Activated T-helper 2 cell treated with anti-CD3 and anti-CD28 coated beads, Interferon-gamma antibody, Interleukin-2, Interleukin-4, amounts not matched to agents 10 μg/mL and 5 μg/mL and 100 μg/mL, durations not matched to agents 14 hours and 24 hours and 36 hours (primary cell): ENCODE measurements at regions not wholly inside any gene's neighbourhood (a gene's known extent, or its start where the extent isn't known, plus 50 kb on each side); places are given as distances from the start of the nearest gene placed in this dataset.

Source experiments
- DNase-seq: peaks from one replicate; pipeline ENCODE4 v3.0.0; 2021; ENCODE audit warnings: low spot score
- H3K27ac Mint-ChIP-seq: one replicate; pipeline ENCODE4 v1.8.0; 2021; ENCODE audit warnings: mixed read lengths
- H3K27me3 Mint-ChIP-seq: one replicate; pipeline ENCODE4 v1.8.0; 2021; ENCODE audit warnings: low read depth, mixed read lengths
- H3K36me3 Mint-ChIP-seq: one replicate; pipeline ENCODE4 v1.8.0; 2021; ENCODE audit warnings: low read depth, mixed read lengths
- H3K4me1 Mint-ChIP-seq: one replicate; pipeline ENCODE4 v1.8.0; 2021; ENCODE audit warnings: low read depth, mixed read lengths
- H3K4me3 Mint-ChIP-seq: one replicate; pipeline ENCODE4 v1.8.0; 2021; ENCODE audit warnings: low read depth, mild to moderate bottlenecking, moderate library complexity, mixed read lengths
- H3K9me3 Mint-ChIP-seq: one replicate; pipeline ENCODE4 v1.8.0; 2021; ENCODE audit warnings: mixed read lengths
- intact Hi-C: fragments of 100-400 bp; cut with micrococcal nuclease; formaldehyde crosslinking; loops from one replicate; pipeline ENCODE4 v1.15.1; 2023

DNA sequence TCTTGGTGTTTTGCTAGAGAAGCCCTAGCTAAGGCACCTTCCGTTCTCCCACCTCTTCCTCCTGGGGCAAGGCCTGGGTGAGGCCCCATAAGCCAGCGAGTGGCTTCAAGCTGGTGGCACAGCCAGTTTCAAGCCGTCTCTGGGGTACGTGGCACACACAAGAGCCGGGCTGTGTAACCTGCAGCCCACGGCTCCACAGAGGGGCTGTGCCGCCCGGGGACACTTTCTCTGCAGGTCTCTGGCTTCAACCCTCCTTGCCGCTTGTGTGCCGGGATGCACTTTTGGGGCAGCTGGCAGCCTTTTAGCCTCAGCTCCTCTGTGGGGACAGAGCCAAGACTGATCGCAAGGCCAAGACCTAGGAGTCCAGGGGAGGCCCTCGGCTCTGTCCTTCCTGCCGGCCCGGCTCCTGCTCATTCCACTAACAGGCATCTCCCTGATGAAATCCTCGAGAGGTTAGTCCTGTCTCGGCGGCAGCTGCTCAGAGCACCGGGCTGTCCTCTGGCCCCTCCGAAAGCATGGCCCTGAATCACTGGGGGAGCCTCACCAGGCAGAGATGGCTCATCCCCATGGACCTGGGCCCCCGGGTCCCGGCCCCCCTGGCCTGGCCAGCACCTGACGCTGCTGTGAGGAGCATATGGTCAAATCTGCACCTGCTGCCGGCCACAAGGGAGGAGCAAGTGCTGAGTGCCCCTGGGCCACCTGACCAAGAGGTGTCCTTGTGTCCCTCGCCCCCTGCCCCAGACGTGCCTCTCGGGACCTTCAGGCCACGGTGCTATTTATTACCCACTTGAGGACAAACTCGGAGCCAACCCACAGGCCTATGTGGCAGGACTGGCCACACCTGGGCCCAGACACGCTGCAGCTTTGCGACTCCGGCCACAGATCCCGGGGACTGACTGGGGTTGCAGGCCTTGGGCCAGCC lies 98.5 kb downstream of the METRNL start:
- no peaks in the 10 kb centered on the region for H3K9me3 Mint-ChIP-seq
- H3K27me3 Mint-ChIP-seq, result no peaks in the 10 kb centered on the region
- no peak overlapping the region for H3K4me3 Mint-ChIP-seq
- intact Hi-C loops, result no loop called here
- H3K27ac Mint-ChIP-seq, result no peak overlapping the region
- no peaks in the 10 kb centered on the region for H3K36me3 Mint-ChIP-seq
- DNase-seq, result peak; percentile 3
- H3K4me1 Mint-ChIP-seq, result no peaks in the 10 kb centered on the region

DNA sequence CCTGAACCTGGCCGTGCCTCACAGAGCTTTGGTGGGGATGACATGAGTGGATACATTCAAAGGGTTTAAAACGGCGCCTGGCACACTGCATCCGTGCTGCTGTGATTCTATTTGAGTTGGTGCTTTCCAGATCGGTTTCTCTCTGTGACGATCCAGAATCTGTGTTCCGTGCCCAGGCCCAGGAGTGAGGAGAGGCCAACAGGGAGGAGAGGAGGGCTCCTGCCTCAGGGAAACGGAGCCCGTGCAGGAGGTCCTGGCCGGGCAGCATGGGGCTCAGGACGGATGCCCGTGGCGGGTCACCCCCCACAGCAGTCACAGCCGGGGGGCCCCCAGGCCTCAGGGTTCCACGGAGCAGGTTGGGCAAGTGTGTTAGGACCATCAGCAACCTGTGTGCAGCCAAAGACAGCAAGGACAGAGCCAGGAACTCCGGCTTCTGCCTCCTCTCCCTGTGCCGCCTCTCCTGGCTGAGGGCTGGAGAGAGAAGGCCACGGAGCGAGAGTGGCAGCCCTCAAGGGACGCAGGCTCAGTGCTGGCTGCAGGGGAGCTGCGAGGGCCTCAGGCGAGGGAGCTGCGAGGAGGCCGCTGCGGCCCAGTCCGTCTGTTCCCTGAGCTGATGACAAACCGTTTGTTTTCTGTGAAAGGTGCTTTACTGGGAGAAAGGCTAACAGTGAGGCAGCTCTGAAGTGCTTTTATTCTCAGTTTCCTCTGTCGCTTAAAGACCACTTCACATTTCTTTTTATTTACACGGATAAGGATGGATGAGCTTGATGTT lies 99.3 kb downstream of the METRNL start:
- no peak overlapping the region for H3K4me3 Mint-ChIP-seq

DNA sequence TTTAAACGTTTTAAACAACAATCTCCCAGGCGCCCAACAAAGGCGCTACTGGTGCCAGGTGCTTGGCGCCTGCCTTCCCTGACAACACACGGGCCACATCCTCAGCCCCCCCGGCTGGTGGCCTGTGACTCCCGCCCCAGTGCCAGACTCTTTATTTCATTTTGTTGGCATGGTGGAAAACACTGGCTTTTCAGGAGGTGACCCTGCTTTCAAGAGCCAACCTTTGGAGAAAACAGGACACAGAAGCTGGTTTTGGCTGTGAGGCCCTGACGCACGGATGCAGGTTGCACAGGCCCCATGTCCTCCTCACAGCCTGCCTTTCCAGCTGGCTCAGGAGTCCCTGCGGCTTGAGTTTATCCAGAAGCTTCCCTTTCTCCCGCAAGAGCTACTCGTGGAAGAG lies 100.0 kb downstream of the METRNL start:
- Mint-ChIP-seq H3K36me3 (no peaks in the 10 kb centered on the region), H3K27ac (no peak overlapping the region), H3K4me3 (no peak overlapping the region), H3K9me3 (no peaks in the 10 kb centered on the region), H3K27me3 (no peaks in the 10 kb centered on the region), H3K4me1 (no peaks in the 10 kb centered on the region)
- DNase-seq, result peak; percentile 5
- intact Hi-C loops, result no loop called here

More for the DNA sequence above, 99.3 kb downstream of the METRNL start:
- H3K36me3 Mint-ChIP-seq, result no peaks in the 10 kb centered on the region
- no peaks in the 10 kb centered on the region for H3K4me1 Mint-ChIP-seq
- intact Hi-C loops, result no loop called here
- peak; percentile 8 for DNase-seq
- no peak overlapping the region for H3K27ac Mint-ChIP-seq
- no peaks in the 10 kb centered on the region for H3K9me3 Mint-ChIP-seq
- no peaks in the 10 kb centered on the region for H3K27me3 Mint-ChIP-seq

DNA sequence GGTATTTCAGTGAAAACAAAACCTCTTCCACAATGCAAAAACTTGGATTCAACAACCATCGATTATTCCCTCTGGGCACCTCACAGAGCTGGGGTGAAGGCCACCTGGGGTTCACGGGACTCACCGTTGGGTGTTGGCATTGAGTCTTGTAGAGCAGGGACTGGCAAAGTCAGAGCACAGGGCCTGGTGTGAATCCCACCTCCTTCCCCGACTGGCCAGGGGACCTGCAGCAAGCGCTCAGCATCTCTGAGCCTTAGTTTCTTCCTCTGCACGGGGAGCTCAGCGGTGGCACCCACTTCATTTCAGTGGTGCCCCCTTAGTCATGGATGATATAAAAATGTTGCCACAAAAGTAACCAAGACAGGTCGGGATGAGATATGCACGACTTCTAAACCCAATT lies 100.4 kb downstream of the METRNL start:
- Mint-ChIP-seq H3K4me1 (no peaks in the 10 kb centered on the region), H3K4me3 (no peak overlapping the region), H3K27ac (no peak overlapping the region), H3K36me3 (no peaks in the 10 kb centered on the region), H3K27me3 (no peaks in the 10 kb centered on the region), H3K9me3 (no peaks in the 10 kb centered on the region)
- intact Hi-C loops, result no loop called here
- DNase-seq, result peak; percentile 3

DNA sequence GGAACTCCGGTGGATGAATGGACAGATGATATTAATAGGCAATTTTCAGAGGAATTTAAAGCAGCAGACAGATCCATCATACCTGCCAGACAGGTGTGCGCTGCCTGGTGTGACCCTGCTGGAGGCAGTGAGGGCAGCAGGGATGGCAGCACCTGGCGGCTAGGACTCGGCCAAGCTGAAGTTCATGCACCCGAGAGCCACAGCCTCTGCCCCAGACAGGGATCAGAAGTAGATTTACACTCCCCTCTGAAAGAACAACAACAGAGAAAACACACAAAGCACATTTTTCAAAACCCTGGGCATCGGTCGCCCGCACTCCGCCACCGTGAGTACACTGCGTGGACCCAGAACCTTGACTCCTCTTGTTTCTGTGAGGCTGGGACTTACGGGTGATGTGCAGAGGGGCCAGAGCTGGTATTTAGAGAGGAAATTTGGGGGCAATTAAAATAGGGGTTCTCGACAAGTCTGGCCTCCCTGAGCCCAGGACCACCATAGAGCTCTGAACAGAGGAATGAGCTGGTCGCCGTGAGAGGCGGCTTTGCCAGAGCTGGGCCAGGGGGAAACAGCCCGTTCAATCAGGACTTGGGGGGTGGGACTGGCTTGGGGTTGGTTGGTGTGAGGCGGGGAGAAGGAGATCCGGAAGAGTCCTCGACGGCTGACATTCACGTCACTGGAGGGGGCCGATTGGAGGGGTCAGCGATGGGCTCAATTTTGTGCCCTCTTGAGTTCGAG lies 101.0 kb downstream of the METRNL start:
- peak; percentile 6 for DNase-seq
- H3K27ac Mint-ChIP-seq, result no peak overlapping the region
- no peaks in the 10 kb centered on the region for H3K9me3 Mint-ChIP-seq
- no peaks in the 10 kb centered on the region for H3K27me3 Mint-ChIP-seq
- no peaks in the 10 kb centered on the region for H3K36me3 Mint-ChIP-seq
- no peak overlapping the region for H3K4me3 Mint-ChIP-seq
- intact Hi-C loops, result no loop called here
- H3K4me1 Mint-ChIP-seq, result no peaks in the 10 kb centered on the region

DNA sequence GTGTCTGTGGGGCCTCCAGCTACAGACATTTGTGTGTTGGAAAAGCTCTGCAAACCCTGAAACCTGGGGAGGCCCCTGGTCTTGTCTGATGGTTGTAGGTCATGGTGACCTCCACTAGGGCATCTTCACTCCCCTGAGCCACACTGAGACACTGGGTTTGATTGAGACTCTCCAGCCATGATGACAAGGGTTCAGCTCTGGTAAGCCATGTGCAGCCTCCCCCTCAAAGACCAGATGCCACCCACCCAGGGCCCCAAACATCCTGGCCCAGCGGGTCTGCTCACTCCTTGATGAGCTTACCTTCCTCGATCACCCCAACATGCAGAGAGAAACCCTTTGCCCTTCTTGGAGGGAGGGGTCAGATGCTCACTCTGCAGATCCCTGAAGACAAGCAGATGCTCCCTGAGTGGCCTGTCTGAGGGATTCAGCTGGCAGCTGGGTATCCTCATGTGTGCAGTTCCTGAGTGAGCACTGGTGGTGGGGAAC lies 101.6 kb downstream of the METRNL start:
- Mint-ChIP-seq H3K4me3 (no peak overlapping the region), H3K36me3 (no peaks in the 10 kb centered on the region), H3K4me1 (no peaks in the 10 kb centered on the region), H3K27me3 (no peaks in the 10 kb centered on the region), H3K9me3 (no peaks in the 10 kb centered on the region), H3K27ac (no peak overlapping the region)
- intact Hi-C loops, result no loop called here
- DNase-seq, result peak; percentile 7

DNA sequence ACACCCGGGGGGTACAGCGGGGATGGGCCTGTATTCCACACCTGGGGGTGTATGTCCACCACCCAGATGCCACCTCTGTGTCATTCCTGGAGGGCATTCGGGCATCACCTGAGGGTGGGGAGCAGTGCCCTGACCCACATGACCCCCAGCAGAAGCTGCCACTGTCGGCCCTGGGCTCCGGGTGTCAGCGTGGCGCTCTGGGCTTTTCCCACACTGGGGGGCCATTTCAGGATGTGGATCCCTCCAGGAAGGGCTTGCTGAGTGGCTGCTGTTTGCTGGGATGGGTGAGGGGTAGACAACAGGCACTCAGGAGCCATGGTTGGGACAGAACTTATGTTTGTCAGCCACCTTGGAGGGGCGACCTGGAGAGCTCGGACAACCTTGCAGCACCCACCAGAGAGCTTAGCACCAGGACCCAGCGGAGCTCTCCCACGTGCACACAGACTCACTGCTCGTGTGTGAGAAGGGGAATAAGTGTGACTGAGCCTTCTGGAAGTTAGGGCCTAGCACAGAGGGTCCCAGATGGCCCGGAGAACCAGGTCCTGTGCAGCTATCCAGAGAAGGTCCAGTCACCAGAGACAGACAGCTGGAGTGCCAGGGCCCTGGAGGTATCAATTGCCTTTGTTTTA lies 102.7 kb downstream of the METRNL start:
- intact Hi-C loops, result no loop called here
- Mint-ChIP-seq H3K4me3 (no peak overlapping the region), H3K27ac (no peak overlapping the region), H3K4me1 (peaks cover 2% of the 10 kb centered on the region), H3K36me3 (no peaks in the 10 kb centered on the region), H3K9me3 (no peaks in the 10 kb centered on the region), H3K27me3 (no peaks in the 10 kb centered on the region)
- DNase-seq, result peak; percentile 4

DNA sequence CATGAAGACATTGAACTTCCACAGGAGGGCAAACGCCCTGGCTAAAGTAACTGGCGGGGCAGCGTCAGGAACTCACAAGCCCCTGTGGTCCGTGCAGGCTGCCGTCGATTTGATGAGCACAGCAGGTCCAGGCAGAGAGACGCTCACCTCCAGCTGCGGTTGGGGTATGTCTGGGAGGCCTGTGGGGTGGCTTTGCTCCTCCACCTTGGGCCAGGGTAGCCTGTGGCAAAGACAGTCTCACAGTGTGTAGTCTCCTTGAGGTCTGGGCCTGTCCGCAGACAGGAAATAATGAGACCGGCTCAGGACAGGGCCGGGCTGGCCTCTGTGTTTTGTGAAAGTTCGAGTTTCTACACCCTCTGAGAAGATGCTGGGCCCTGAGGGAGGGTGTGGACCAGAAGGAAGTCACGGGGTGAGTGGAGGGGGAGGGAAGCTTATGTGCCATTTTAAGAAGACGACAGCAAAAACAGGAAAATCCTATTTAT lies 103.3 kb downstream of the METRNL start:
- Mint-ChIP-seq H3K27me3 (no peaks in the 10 kb centered on the region), H3K4me1 (peaks cover 7% of the 10 kb centered on the region), H3K9me3 (peaks cover 2% of the 10 kb centered on the region), H3K36me3 (no peaks in the 10 kb centered on the region), H3K4me3 (no peak overlapping the region), H3K27ac (no peak overlapping the region)
- intact Hi-C loops, result no loop called here
- peak; percentile 4 for DNase-seq

DNA sequence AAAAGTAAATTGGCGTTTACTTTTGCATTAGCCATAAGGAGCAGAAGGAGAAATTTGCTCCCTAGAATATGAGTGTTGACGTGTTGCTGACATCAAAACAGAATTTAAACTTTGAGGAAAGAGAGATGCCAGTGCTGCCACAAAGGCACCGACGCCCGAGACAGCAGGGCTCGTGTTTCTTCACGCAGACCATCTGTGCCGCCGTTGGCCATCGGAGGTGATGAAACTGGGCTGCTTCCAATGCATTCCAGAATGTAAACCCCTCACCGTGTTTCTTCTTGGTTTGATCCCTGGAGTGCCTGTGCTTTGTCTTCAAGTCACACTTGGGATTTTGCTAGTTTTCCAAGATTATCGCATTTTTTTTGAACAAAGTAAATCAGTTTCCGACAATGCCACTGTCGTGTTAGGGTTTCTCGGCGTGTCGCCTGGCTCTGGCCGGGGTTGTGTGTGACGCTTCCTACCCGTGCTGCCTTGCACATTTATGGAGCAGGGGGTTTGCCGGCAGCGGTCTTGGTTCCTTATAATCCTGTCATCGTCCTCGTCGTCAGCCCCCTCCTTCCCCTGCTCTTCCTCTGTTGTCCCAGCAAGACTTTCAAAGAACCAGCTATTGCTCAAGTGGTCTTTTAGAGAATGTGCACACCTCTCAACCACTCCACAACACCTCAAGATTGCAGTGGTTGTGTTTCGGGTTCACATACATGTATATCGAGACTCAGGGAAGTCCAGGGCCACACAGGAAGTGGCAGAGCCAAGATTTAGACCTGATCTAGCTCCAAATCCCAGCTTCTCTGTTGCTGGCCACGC lies 103.9 kb downstream of the METRNL start:
- peak; percentile 5 for DNase-seq
- no peak overlapping the region for H3K27ac Mint-ChIP-seq
- intact Hi-C loops, result no loop called here
- peaks cover 6% of the 10 kb centered on the region for H3K36me3 Mint-ChIP-seq
- peaks cover 9% of the 10 kb centered on the region for H3K9me3 Mint-ChIP-seq
- peaks cover 12% of the 10 kb centered on the region for H3K4me1 Mint-ChIP-seq
- H3K27me3 Mint-ChIP-seq, result no peaks in the 10 kb centered on the region
- H3K4me3 Mint-ChIP-seq, result no peak overlapping the region

DNA sequence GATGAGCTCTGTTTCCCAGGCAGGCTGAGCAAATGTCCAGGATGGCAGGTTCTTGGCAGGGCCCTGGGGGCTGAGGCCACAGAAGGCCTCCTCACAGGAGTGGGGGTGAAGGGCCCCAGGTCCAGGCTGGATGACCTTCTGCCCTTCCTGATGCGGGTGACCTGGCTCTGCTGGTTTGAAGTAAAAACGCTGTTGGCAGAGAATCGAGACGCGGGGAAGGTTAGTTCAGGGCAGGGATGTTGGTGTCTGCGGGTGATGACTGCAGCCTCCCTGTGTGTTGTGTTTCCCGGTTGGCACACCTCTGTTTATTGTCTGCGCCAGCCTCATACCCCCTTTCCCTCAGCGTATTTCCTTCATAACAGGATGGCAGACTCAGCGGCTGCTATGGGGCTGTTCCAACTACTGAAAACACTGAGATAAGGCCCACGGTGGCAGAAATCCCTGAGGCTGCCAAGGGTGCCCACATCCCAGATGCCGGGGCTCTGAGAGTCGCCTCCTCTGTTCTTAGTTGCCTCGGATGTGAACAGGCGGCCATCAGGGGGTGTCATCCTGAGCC lies 104.6 kb downstream of the METRNL start:
- Mint-ChIP-seq H3K9me3 (peaks cover 13% of the 10 kb centered on the region), H3K4me1 (peaks cover 12% of the 10 kb centered on the region), H3K27me3 (no peaks in the 10 kb centered on the region), H3K27ac (no peak overlapping the region), H3K4me3 (no peak overlapping the region), H3K36me3 (peaks cover 7% of the 10 kb centered on the region)
- DNase-seq, result peak; percentile 2
- intact Hi-C loops, result no loop called here
